GM12878 (cell line): ENCODE measurements at regions not wholly inside any gene's neighbourhood (a gene's known extent, or its start where the extent isn't known, plus 50 kb on each side); places are given as distances from the start of the nearest gene placed in this dataset.
A peak's percentile ranks its signal among the peaks of the same experiment; 100 is the strongest.

ENCODE experiments used
- ATAC-seq: fragments of 200-7000 bp; cut with Tn5 transposase; 3 replicates; pipeline ENCODE4 v1.9.1; 2020; ENCODE audit warnings: mild to moderate bottlenecking, moderate library complexity
- BruUV-seq: library from RNA; stranded (reverse); fragments of 400-500 nt; replicated peaks from 2 replicates; lab custom pipeline; 2021; lab: Mats Ljungman, UMichigan
- CTCF ChIA-PET: fragments of 300-600 bp; sonication (Branson Sonifier 250); formaldehyde crosslinking; extraction: SDS; loops from one replicate; lab custom pipeline; 2021; ENCODE audit warnings: inconsistent platforms; lab: Yijun Ruan, JAX
- POLR2A ChIA-PET: fragments of 350-600 bp; formaldehyde crosslinking; extraction: SDS; loops from one replicate; lab custom pipeline; 2021; ENCODE audit warnings: inconsistent platforms; lab: Charles Lee
- RAD21 ChIA-PET: fragments of 300-600 bp; sonication (Branson Sonifier 250); formaldehyde crosslinking; loops from one replicate; lab custom pipeline; 2023; ENCODE audit warnings: antibody characterized with exemption; ENCODE audit not compliant: unreplicated experiment; lab: Charles Lee
- SMC1A ChIA-PET: fragments of 300-600 bp; sonication (Branson Sonifier 250); formaldehyde crosslinking; loops from one replicate; lab custom pipeline; 2023; ENCODE audit not compliant: unreplicated experiment, uncharacterized antibody; lab: Charles Lee
- DNase-seq: peaks from one replicate; pipeline ENCODE4 v3.0.0-alpha.2; 2011; ENCODE audit warnings: low read depth, low spot score
- FAIRE-seq: peaks from 3 replicates; lab custom pipeline; 2011; peaks lifted over from hg19 to GRCh38; lab: Jason Lieb, UNC
- H2AFZ ChIP-seq: 2 replicates; pipeline ENCODE4 v1.6.0; 2011; ENCODE audit warnings: low read depth, low read length, control low read depth; ENCODE audit not compliant: control insufficient read depth
- H3K27ac ChIP-seq: 2 replicates; pipeline ENCODE4 v1.5.1; 2011; ENCODE audit warnings: control low read depth; ENCODE audit not compliant: control insufficient read depth, insufficient read depth
- H3K27me3 ChIP-seq, 2 experiments: replicated peaks in 1 of 2; 2 replicates each; pipeline versions ENCODE4 v1.6.0 to v1.6.1; 2011; ENCODE audit warnings: low read length in 1 of 2; ENCODE audit not compliant: control insufficient read depth in 2 of 2, insufficient read depth in 2 of 2
- H3K36me3 ChIP-seq, 2 experiments: 2 replicates each; pipeline ENCODE4 v1.5.1; 2011; ENCODE audit warnings: low read length in 1 of 2; ENCODE audit not compliant: control insufficient read depth in 2 of 2, insufficient read depth in 2 of 2
- H3K4me1 ChIP-seq: 2 replicates; pipeline ENCODE4 v1.6.1; 2011; ENCODE audit warnings: mild to moderate bottlenecking, low read length, moderate library complexity, mixed read lengths; ENCODE audit not compliant: control insufficient read depth, insufficient read depth
- H3K4me2 ChIP-seq: 2 replicates; pipeline ENCODE4 v1.6.0; 2011; ENCODE audit warnings: control low read depth; ENCODE audit not compliant: control insufficient read depth, insufficient read depth
- H3K4me3 ChIP-seq: fragments of 200-600 bp; sonication (generic); 2 replicates; pipeline ENCODE4 v1.5.1; 2016
- H3K79me2 ChIP-seq: 2 replicates; pipeline ENCODE4 v1.6.0; 2011; ENCODE audit warnings: low read length; ENCODE audit not compliant: control insufficient read depth, insufficient read depth
- H3K9ac ChIP-seq: 2 replicates; pipeline ENCODE4 v1.8.0; 2011; ENCODE audit warnings: low read length, control low read depth, mixed read lengths; ENCODE audit not compliant: control insufficient read depth, insufficient read depth
- H3K9me3 ChIP-seq: replicated peaks from 3 replicates; pipeline ENCODE4 v1.5.1; 2011; ENCODE audit warnings: mild to moderate bottlenecking, low read length; ENCODE audit not compliant: control insufficient read depth, insufficient read depth
- H4K20me1 ChIP-seq: 2 replicates; pipeline ENCODE4 v1.6.0; 2011; ENCODE audit not compliant: control insufficient read depth, insufficient read depth
- ATF3 ChIP-seq: IDR thresholded peaks from 2 replicates; pipeline ENCODE4 v1.6.1; 2011; ENCODE audit warnings: low read depth, mild to moderate bottlenecking, low read length, moderate library complexity, borderline replicate concordance; ENCODE audit errors: extremely low read depth
- CHD4 ChIP-seq: fragments of 200-600 bp; sonication (generic); IDR thresholded peaks from 2 replicates; pipeline ENCODE4 v1.6.1; 2016; ENCODE audit warnings: mild to moderate bottlenecking
- MTA2 ChIP-seq: fragments of 450-650 bp; IDR thresholded peaks from 2 replicates; pipeline ENCODE4 v1.6.1; 2016; ENCODE audit warnings: low read depth, mild to moderate bottlenecking, moderate library complexity
- PAX5 ChIP-seq: IDR thresholded peaks from 2 replicates; pipeline ENCODE4 v1.6.1; 2011; ENCODE audit warnings: low read depth, low read length, borderline replicate concordance
- RFX5 ChIP-seq: IDR thresholded peaks from 2 replicates; pipeline ENCODE4 v1.6.1; 2011; ENCODE audit warnings: low read depth, low read length, improper control_type of control experiment
- STAT1 ChIP-seq: fragments of 450-650 bp; conservative IDR thresholded peaks from 2 replicates; pipeline ENCODE4 v1.6.1; 2014; ENCODE audit warnings: antibody characterized with exemption, mild to moderate bottlenecking
- ZBTB4 ChIP-seq: fragments of 450-650 bp; formaldehyde crosslinking; IDR thresholded peaks from 2 replicates; pipeline ENCODE4 v1.4.0; 2022; ENCODE audit warnings: mild to moderate bottlenecking, moderate library complexity
- ZNF592 ChIP-seq: fragments of 450-650 bp; IDR thresholded peaks from 2 replicates; pipeline ENCODE4 v1.6.1; 2017; ENCODE audit warnings: mild to moderate bottlenecking, moderate library complexity
- WGBS: methylation state at CpG from one replicate; pipeline ENCODE4 v1.1.6; 2016; ENCODE audit warnings: low lambda C conversion rate; ENCODE audit not compliant: insufficient replicate concordance, insufficient coverage; ENCODE audit errors: missing lambda C conversion rate; 5-methylcytosine and 5-hydroxymethylcytosine counted together
- in situ Hi-C: fragments of 300-500 bp; cut with MboI; formaldehyde crosslinking; loops from 9 replicates; pipeline ENCODE4 v1.14.3; 2018; ENCODE audit warnings: mixed read lengths
- intact Hi-C: fragments of 100-400 bp; cut with micrococcal nuclease; formaldehyde crosslinking; loops from one replicate; pipeline ENCODE4 v1.14.2; 2022; ENCODE audit not compliant: unreplicated experiment

- no peaks in the 10 kb centered on the region for H3K9me3 ChIP-seq
- POLR2A ChIA-PET, result no interaction called here
- 11% methylated on average over 5 of the region's 5 CpGs for WGBS
- H3K4me3 ChIP-seq, result no peak overlapping the region
- RAD21 ChIA-PET, result interaction anchor here (0.6 kb wide), 1 partner anchor 724 kb away, joined by 3 read pairs; no protein-coding TSS in a partner anchor
- H3K4me1 ChIP-seq, result no peaks in the 10 kb centered on the region
- H3K36me3 ChIP-seq, result no peaks in the 10 kb centered on the region
- H3K4me2 ChIP-seq, result no peak overlapping the region
- intact Hi-C loops, result no loop called here
- CTCF ChIA-PET, result no interaction called here
- H3K27ac ChIP-seq, result no peak overlapping the region
- H3K79me2 ChIP-seq, result no peaks in the 10 kb centered on the region
- no peak overlapping the region for H2AFZ ChIP-seq
- TF ChIP-seq ZNF592 (no peak), MTA2 (peak; percentile 63; the same call in 1 of the 2 replicates)
- FAIRE-seq (no peak), ATAC-seq (peak; percentile 77), DNase-seq (no peak)
- no peaks in the 10 kb centered on the region for H4K20me1 ChIP-seq
- no peak overlapping the region for H3K9ac ChIP-seq
- BruUV-seq, result no TSS peak
- no peaks in the 10 kb centered on the region for H3K27me3 ChIP-seq
- in situ Hi-C loops, result no loop called here
- SMC1A ChIA-PET, result no interaction called here
These were observed 649.9 kb upstream of the LUZP2 start for GRCh38 chr11:23846902-23847422.

GRCh38 chr11:23851216-23851615, 645.6 kb upstream of the LUZP2 start:
- Histone ChIP-seq H3K9me3 (no peaks in the 10 kb centered on the region), H3K27me3 (no peaks in the 10 kb centered on the region), H3K4me2 (no peak overlapping the region), H3K4me3 (no peak overlapping the region), H3K9ac (no peak overlapping the region), H3K27ac (no peak overlapping the region), H2AFZ (no peak overlapping the region), H3K36me3 (no peaks in the 10 kb centered on the region), H4K20me1 (no peaks in the 10 kb centered on the region), H3K79me2 (no peaks in the 10 kb centered on the region), H3K4me1 (no peaks in the 10 kb centered on the region)
- RAD21 ChIA-PET, result no interaction called here
- ATAC-seq (no peak), FAIRE-seq (no peak), DNase-seq (no peak)
- SMC1A ChIA-PET, result interaction anchor here (1.1 kb wide), 1 partner anchor 10 kb away, joined by 4 read pairs; no protein-coding TSS in a partner anchor
- 0% methylated on average over 1 of the region's 1 CpG for WGBS
- intact Hi-C loops, result no loop called here
- no TSS peak for BruUV-seq
- in situ Hi-C loops, result no loop called here
- POLR2A ChIA-PET, result no interaction called here
- CTCF ChIA-PET, result no interaction called here
- no peak for TF ChIP-seq ZBTB4 (CRISPR knock-in tag)
- TF ChIP-seq PAX5, result no peak
- TF ChIP-seq ATF3, result no peak
- no peak for TF ChIP-seq CHD4
- no peak for TF ChIP-seq RFX5
- TF ChIP-seq STAT1, result no peak
